MM.1S (cell line): ENCODE measurements at regions not wholly inside any gene's neighbourhood (a gene's known extent, or its start where the extent isn't known, plus 50 kb on each side); places are given as distances from the start of the nearest gene placed in this dataset.

Source experiments
- DNase-seq: peaks from one replicate; pipeline ENCODE4 v3.0.0-alpha.2; 2015
- H2AFZ ChIP-seq: fragments of 300-600 bp; sonication (generic); 2 replicates; pipeline ENCODE4 v1.6.0; 2016; ENCODE audit warnings: antibody characterized with exemption, low read length
- H3F3A ChIP-seq: fragments of 300-600 bp; sonication (generic); 2 replicates; pipeline ENCODE4 v1.6.1; 2016; ENCODE audit warnings: mild to moderate bottlenecking, antibody characterized with exemption, low read length, moderate library complexity, mixed read lengths; ENCODE audit not compliant: insufficient read depth
- H3K27ac ChIP-seq: fragments of 300-600 bp; sonication (generic); 2 replicates; pipeline ENCODE4 v1.5.1; 2016; ENCODE audit warnings: mild to moderate bottlenecking, low read length
- H3K27me3 ChIP-seq: fragments of 300-600 bp; sonication (generic); replicated peaks from 2 replicates; pipeline ENCODE4 v1.6.0; 2016; ENCODE audit warnings: low read length; ENCODE audit not compliant: insufficient read depth
- H3K36me3 ChIP-seq: fragments of 300-600 bp; sonication (generic); replicated peaks from 2 replicates; pipeline ENCODE4 v1.6.1; 2016; ENCODE audit warnings: mild to moderate bottlenecking, low read length, mixed read lengths; ENCODE audit not compliant: insufficient read depth
- H3K4me1 ChIP-seq: fragments of 300-600 bp; sonication (generic); 2 replicates; pipeline ENCODE4 v1.6.1; 2016; ENCODE audit warnings: low read length, mixed read lengths
- H3K4me2 ChIP-seq: fragments of 300-600 bp; sonication (generic); 2 replicates; pipeline ENCODE4 v1.6.0; 2016; ENCODE audit warnings: low read depth, low read length
- H3K4me3 ChIP-seq: fragments of 300-600 bp; sonication (generic); 2 replicates; pipeline ENCODE4 v1.5.1; 2016; ENCODE audit warnings: low read length, mixed read lengths
- H3K79me2 ChIP-seq: fragments of 300-600 bp; sonication (generic); 2 replicates; pipeline ENCODE4 v1.6.1; 2016; ENCODE audit warnings: mixed run types, low read length, mixed read lengths
- H3K9ac ChIP-seq: fragments of 300-600 bp; sonication (generic); 2 replicates; pipeline ENCODE4 v1.6.1; 2016; ENCODE audit warnings: low read length, mixed read lengths
- H3K9me2 ChIP-seq: fragments of 300-600 bp; sonication (generic); replicated peaks from 2 replicates; pipeline ENCODE4 v1.6.1; 2016; ENCODE audit warnings: mild to moderate bottlenecking, low read length, mixed read lengths; ENCODE audit not compliant: insufficient read depth
- H3K9me3 ChIP-seq: fragments of 300-600 bp; sonication (generic); replicated peaks from 2 replicates; pipeline ENCODE4 v1.6.1; 2016; ENCODE audit warnings: mild to moderate bottlenecking, low read length, mixed read lengths; ENCODE audit not compliant: insufficient read depth
- H4K20me1 ChIP-seq: fragments of 300-600 bp; sonication (generic); 2 replicates; pipeline ENCODE4 v1.6.1; 2016; ENCODE audit warnings: mild to moderate bottlenecking, low read length, moderate library complexity, mixed read lengths; ENCODE audit not compliant: insufficient read depth
- CTCF ChIP-seq: fragments of 300-600 bp; sonication (generic); IDR thresholded peaks from 2 replicates; pipeline ENCODE4 v1.5.1; 2016; ENCODE audit warnings: antibody characterized with exemption, low read length, mixed read lengths
- EZH2 ChIP-seq: fragments of 300-600 bp; sonication (generic); optimal IDR thresholded peaks from 2 replicates; pipeline ENCODE3; 2017; ENCODE audit warnings: low read depth, mild to moderate bottlenecking, antibody characterized with exemption, low read length, mixed read lengths
- EZH2phosphoT487 ChIP-seq: fragments of 300-600 bp; sonication (generic); IDR thresholded peaks from 2 replicates; pipeline ENCODE4 v1.6.1; 2018; ENCODE audit warnings: antibody characterized with exemption, low read length

- Histone ChIP-seq H3K4me2 (no peak overlapping the region), H3K4me1 (no peaks in the 10 kb centered on the region), H3K9ac (no peak overlapping the region), H3K79me2 (no peaks in the 10 kb centered on the region), H3K27ac (no peak overlapping the region), H3K36me3 (no peaks in the 10 kb centered on the region), H3K9me2 (no peaks in the 10 kb centered on the region), H3K4me3 (no peak overlapping the region), H4K20me1 (no peaks in the 10 kb centered on the region), H3F3A (no peaks in the 10 kb centered on the region), H3K27me3 (no peaks in the 10 kb centered on the region), H2AFZ (no peak overlapping the region), H3K9me3 (no peaks in the 10 kb centered on the region)
- DNase-seq, result no peak
- TF ChIP-seq EZH2 (no peak), EZH2phosphoT487 (no peak), CTCF (no peak)
Observed at GRCh38 chr4:156414406-156414805, 460.7 kb upstream of the CTSO start.

- H2AFZ ChIP-seq, result no peak overlapping the region
- no peaks in the 10 kb centered on the region for H3F3A ChIP-seq
- no peaks in the 10 kb centered on the region for H3K79me2 ChIP-seq
- H3K36me3 ChIP-seq, result no peaks in the 10 kb centered on the region
- DNase-seq, result no peak
- H3K4me3 ChIP-seq, result no peak overlapping the region
- H3K27ac ChIP-seq, result no peak overlapping the region
- H4K20me1 ChIP-seq, result no peaks in the 10 kb centered on the region
- H3K9ac ChIP-seq, result no peak overlapping the region
- TF ChIP-seq EZH2, result no peak
- no peak for TF ChIP-seq EZH2phosphoT487
- TF ChIP-seq CTCF, result no peak
- H3K4me1 ChIP-seq, result no peaks in the 10 kb centered on the region
- H3K9me3 ChIP-seq, result no peaks in the 10 kb centered on the region
- no peak overlapping the region for H3K4me2 ChIP-seq
- H3K9me2 ChIP-seq, result no peaks in the 10 kb centered on the region
- no peaks in the 10 kb centered on the region for H3K27me3 ChIP-seq
Observed at GRCh38 chr4:156413239-156414135, 459.8 kb upstream of the CTSO start.

- no peaks in the 10 kb centered on the region for H3F3A ChIP-seq
- no peak overlapping the region for H3K27ac ChIP-seq
- no peaks in the 10 kb centered on the region for H3K36me3 ChIP-seq
- no peaks in the 10 kb centered on the region for H3K27me3 ChIP-seq
- no peaks in the 10 kb centered on the region for H3K9me3 ChIP-seq
- no peaks in the 10 kb centered on the region for H3K9me2 ChIP-seq
- H3K4me3 ChIP-seq, result no peak overlapping the region
- H3K79me2 ChIP-seq, result no peaks in the 10 kb centered on the region
- H3K4me2 ChIP-seq, result no peak overlapping the region
- no peak for DNase-seq
- no peaks in the 10 kb centered on the region for H3K4me1 ChIP-seq
- no peaks in the 10 kb centered on the region for H4K20me1 ChIP-seq
- H3K9ac ChIP-seq, result no peak overlapping the region
- no peak overlapping the region for H2AFZ ChIP-seq
- TF ChIP-seq CTCF (no peak), EZH2 (no peak), EZH2phosphoT487 (no peak)
Observed at GRCh38 chr4:156411531-156411930, 457.9 kb upstream of the CTSO start.
